Type B pancreatic cell (in vitro differentiated cells): ENCODE measurements at regions not wholly inside any gene's neighbourhood (a gene's known extent, or its start where the extent isn't known, plus 50 kb on each side); places are given as distances from the start of the nearest gene placed in this dataset.
"Not testable (repeated sequence)": the region's sequence is repeated elsewhere in the genome, so short reads cannot be mapped to it uniquely, and the experiment has no call there.

Experiments
- DNase-seq: peaks from one replicate; pipeline ENCODE4 v3.0.0; 2021; ENCODE audit warnings: mixed read lengths; ENCODE audit not compliant: unreplicated experiment; ENCODE audit errors: extremely low spot score
- H3K27ac Mint-ChIP-seq: 2 replicates; pipeline ENCODE4 v1.8.0; 2021; ENCODE audit warnings: mild to moderate bottlenecking, mixed read lengths
- H3K27me3 Mint-ChIP-seq: 2 replicates; pipeline ENCODE4 v1.8.0; 2021; ENCODE audit warnings: mixed read lengths
- H3K36me3 Mint-ChIP-seq: 2 replicates; pipeline ENCODE4 v1.8.0; 2021; ENCODE audit warnings: mixed read lengths
- H3K4me1 Mint-ChIP-seq: one replicate; pipeline ENCODE4 v1.8.0; 2021; ENCODE audit warnings: mixed read lengths; ENCODE audit not compliant: unreplicated experiment
- H3K4me3 Mint-ChIP-seq: 2 replicates; pipeline ENCODE4 v1.8.0; 2021; ENCODE audit warnings: mild to moderate bottlenecking, mixed read lengths
- H3K9me3 Mint-ChIP-seq: 2 replicates; pipeline ENCODE4 v1.8.0; 2021; ENCODE audit warnings: mixed read lengths
- TF ChIP-seq, protein P1 (sequence below): fragments of 200-600 bp; sonication (generic); conservative IDR thresholded peaks from 2 replicates; pipeline ENCODE4 v1.5.0; 2021; ENCODE audit warnings: antibody characterized with exemption, mild to moderate bottlenecking

DNA sequence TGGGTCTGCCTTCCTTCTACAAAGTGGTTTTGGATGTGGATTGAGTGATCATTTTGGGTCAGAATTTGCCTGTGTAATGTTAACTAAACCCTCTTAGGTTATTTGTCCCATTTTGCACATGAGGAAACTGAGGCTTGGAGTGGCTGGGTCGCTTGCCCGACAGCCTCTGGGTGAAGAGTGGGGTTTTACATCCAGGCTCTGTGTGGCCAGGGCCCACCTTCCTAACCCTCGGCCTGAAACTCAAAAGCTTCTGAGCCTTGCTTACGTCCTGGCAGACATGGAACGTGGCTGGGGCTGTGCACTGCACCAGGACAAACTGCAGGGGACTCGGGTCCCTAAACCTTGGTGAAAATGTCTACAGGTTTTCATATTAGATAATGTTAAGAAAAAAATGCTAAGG is 542.4 kb downstream of the TBC1D22A start:
- no peaks in the 10 kb centered on the region for H3K36me3 Mint-ChIP-seq
- H3K4me1 Mint-ChIP-seq: no peaks in the 10 kb centered on the region
- no peak overlapping the region for H3K27ac Mint-ChIP-seq
- H3K4me3 Mint-ChIP-seq: no peak overlapping the region
- TF ChIP-seq, protein P1, sequence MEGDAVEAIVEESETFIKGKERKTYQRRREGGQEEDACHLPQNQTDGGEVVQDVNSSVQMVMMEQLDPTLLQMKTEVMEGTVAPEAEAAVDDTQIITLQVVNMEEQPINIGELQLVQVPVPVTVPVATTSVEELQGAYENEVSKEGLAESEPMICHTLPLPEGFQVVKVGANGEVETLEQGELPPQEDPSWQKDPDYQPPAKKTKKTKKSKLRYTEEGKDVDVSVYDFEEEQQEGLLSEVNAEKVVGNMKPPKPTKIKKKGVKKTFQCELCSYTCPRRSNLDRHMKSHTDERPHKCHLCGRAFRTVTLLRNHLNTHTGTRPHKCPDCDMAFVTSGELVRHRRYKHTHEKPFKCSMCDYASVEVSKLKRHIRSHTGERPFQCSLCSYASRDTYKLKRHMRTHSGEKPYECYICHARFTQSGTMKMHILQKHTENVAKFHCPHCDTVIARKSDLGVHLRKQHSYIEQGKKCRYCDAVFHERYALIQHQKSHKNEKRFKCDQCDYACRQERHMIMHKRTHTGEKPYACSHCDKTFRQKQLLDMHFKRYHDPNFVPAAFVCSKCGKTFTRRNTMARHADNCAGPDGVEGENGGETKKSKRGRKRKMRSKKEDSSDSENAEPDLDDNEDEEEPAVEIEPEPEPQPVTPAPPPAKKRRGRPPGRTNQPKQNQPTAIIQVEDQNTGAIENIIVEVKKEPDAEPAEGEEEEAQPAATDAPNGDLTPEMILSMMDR: no peak
- DNase-seq: no peak
- H3K27me3 Mint-ChIP-seq: no peaks in the 10 kb centered on the region
- H3K9me3 Mint-ChIP-seq: peaks cover 12% of the 10 kb centered on the region

DNA sequence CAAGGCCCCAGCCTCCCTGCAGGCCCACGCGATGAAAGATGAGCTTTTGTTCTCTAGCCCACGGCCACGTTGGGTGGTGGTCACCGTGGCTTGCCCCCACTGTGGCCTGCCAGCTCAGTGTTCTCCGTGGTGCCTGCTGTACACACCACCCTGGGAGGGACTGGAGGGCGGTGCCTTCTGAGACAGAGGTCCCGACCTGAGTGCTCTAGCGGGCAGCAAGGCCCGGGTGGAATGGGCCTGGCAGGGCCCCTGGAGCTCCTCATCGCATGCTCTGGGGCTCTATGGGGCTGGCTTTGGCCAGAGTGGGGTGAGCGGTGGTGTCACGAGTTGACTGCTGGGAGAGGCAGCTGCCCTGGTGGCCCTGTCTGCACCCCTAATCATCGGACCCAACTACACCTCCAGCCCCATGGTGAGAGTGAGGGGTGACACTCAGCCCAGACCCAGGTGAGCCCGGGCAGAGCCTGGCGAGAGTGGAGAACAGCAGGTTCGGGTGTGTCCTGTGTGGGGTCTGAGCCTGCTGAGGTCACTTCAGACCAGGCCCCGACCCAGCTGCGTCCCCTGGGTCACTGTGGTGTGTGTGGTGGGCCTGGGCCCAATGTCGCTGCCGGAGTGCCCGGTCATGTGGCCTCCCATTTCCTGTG is 541.9 kb downstream of the TBC1D22A start:
- H3K27me3 Mint-ChIP-seq: no peaks in the 10 kb centered on the region
- TF ChIP-seq, protein P1: no peak
- peaks cover 12% of the 10 kb centered on the region for H3K9me3 Mint-ChIP-seq
- H3K27ac Mint-ChIP-seq: no peak overlapping the region
- H3K4me1 Mint-ChIP-seq: no peaks in the 10 kb centered on the region
- no peak overlapping the region for H3K4me3 Mint-ChIP-seq
- DNase-seq: peak; percentile 54
- no peaks in the 10 kb centered on the region for H3K36me3 Mint-ChIP-seq

DNA sequence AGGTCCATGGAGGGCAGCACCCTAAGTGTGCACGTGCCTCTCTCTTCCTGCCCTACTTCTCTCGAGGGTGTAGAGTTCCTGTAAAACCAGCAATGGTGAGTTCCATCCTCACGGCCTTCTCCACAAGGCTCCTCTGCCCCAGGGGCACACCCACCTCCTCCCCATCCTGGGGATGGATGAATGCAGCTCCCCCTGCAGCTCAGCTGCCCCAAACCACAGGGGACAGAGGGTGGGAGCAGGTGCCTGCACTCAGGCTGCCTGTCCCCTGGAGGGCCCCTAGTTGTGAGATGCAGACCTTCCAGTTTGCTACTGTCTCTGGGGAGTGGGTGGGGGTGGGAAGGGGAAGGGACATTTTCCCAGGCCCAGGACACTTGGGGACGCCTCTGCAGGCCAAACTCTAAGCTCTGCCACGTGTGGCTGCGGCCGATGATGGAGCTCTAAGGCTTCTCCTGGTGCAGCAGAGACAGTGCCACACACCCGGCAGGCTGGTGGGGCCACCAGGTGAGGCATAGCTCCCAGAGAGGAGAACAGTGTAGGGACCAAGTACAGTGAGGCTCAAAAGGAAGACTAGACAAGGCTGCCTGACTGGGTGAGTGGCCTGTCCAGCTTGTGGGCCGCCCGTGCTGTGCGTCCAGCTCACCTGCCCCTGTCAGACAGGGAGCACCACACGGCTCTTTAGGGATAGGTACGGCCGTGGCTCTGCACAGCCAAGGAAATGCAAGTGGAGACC is 540.9 kb downstream of the TBC1D22A start:
- no peaks in the 10 kb centered on the region for H3K36me3 Mint-ChIP-seq
- H3K4me3 Mint-ChIP-seq: no peak overlapping the region
- no peak overlapping the region for H3K27ac Mint-ChIP-seq
- H3K27me3 Mint-ChIP-seq: no peaks in the 10 kb centered on the region
- TF ChIP-seq, protein P1: no peak
- DNase-seq: peak; percentile 49
- H3K9me3 Mint-ChIP-seq: peaks cover 12% of the 10 kb centered on the region
- no peaks in the 10 kb centered on the region for H3K4me1 Mint-ChIP-seq

DNA sequence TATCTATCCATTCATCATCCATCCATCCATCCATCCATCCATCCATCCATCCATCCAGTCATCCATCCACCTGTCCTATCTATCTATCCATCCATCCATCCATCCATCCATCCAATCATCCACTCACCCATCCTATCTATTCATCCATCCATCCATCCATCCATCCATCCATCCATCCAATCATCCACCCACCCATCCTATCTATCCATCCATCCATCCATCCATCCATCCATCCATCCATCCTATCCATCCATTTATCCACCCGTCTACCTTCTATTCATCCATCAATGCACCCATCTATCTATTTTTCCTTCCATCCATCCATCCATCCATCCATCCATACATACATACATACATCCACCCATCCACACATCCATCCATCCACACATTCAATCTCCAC is 540.1 kb downstream of the TBC1D22A start:
- H3K4me1 Mint-ChIP-seq, H3K9me3 Mint-ChIP-seq, H3K36me3 Mint-ChIP-seq, H3K27ac Mint-ChIP-seq, H3K4me3 Mint-ChIP-seq, DNase-seq, H3K27me3 Mint-ChIP-seq: not testable (repeated sequence)

DNA sequence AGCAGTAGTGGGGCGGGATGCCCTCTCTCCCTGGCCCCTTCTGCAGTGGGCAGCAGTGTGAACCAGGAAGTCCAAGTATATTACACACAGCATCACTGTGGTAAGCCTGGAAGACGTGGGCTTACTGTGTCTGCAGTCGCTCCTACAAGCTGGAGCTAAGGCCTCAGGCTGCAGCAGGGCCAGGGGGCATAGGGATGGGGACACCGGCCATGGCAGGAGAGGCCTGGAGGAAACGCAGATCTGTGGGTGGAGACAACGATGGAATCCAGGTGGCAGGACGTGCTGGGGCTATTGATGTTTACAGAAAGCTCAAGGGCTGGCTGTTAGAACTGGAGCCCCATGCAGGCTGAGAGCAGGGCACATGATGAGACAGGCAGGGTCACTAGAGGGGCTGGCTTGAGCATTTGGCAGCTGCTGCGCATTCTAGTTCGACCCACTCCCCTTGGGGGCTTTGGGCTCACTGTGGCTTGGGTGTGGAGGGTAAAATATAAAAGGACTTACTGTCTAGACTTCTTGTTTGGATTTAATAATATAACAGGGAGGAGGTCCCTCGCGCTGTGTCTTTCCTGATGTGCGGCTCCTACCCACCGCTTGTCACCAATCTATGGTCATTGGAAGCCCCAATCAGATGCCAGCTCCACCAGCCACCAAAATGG is 539.5 kb downstream of the TBC1D22A start:
- DNase-seq: peak; percentile 48
- Mint-ChIP-seq H3K9me3 (peaks cover 2% of the 10 kb centered on the region), H3K36me3 (no peaks in the 10 kb centered on the region), H3K27me3 (no peaks in the 10 kb centered on the region), H3K4me3 (no peak overlapping the region), H3K27ac (no peak overlapping the region), H3K4me1 (no peaks in the 10 kb centered on the region)
- TF ChIP-seq, protein P1: no peak
